GM23338 (cell line): ENCODE measurements at regions not wholly inside any gene's neighbourhood (a gene's known extent, or its start where the extent isn't known, plus 50 kb on each side); places are given as distances from the start of the nearest gene placed in this dataset.

Experiments used
- ATAC-seq: fragments of 200-7000 bp; cut with Tn5 transposase; 3 replicates; pipeline ENCODE4 v1.9.1; 2020
- DNase-seq: peaks from one replicate; pipeline ENCODE4 v3.0.0-alpha.2; 2015; ENCODE audit warnings: low spot score
- H2AFZ ChIP-seq: fragments of 200-600 bp; sonication (generic); 2 replicates; pipeline ENCODE4 v1.8.0; 2016; ENCODE audit warnings: antibody characterized with exemption, mild to moderate bottlenecking, moderate library complexity
- H3F3A ChIP-seq: fragments of 200-600 bp; sonication (generic); replicated peaks from 2 replicates; pipeline ENCODE4 v1.8.0; 2017; ENCODE audit warnings: antibody characterized with exemption, mixed run types, low read depth
- H3K27ac ChIP-seq: fragments of 200-600 bp; sonication (generic); 2 replicates; pipeline ENCODE4 v1.6.1; 2016; ENCODE audit warnings: low read depth
- H3K27me3 ChIP-seq: fragments of 200-600 bp; sonication (generic); 2 replicates; pipeline ENCODE4 v1.8.0; 2016; ENCODE audit warnings: mild to moderate bottlenecking, mixed run types, moderate library complexity; ENCODE audit not compliant: insufficient read depth
- H3K36me3 ChIP-seq: fragments of 200-600 bp; sonication (generic); 2 replicates; pipeline ENCODE4 v1.8.0; 2016; ENCODE audit warnings: mild to moderate bottlenecking; ENCODE audit not compliant: insufficient read depth
- H3K4me1 ChIP-seq: fragments of 200-600 bp; sonication (generic); 2 replicates; pipeline ENCODE4 v1.8.0; 2016; ENCODE audit warnings: mild to moderate bottlenecking, moderate library complexity; ENCODE audit not compliant: insufficient read depth
- H3K4me2 ChIP-seq: fragments of 200-600 bp; sonication (generic); 2 replicates; pipeline ENCODE4 v1.7.1; 2017; ENCODE audit warnings: mixed run types
- H3K4me3 ChIP-seq: fragments of 200-600 bp; sonication (generic); 2 replicates; pipeline ENCODE4 v1.6.1; 2016; ENCODE audit warnings: mixed run types
- H3K79me2 ChIP-seq: fragments of 200-600 bp; sonication (generic); replicated peaks from 2 replicates; pipeline ENCODE4 v1.8.0; 2017; ENCODE audit warnings: mild to moderate bottlenecking; ENCODE audit not compliant: insufficient read depth
- H3K9me2 ChIP-seq: fragments of 200-600 bp; sonication (generic); 2 replicates; pipeline ENCODE4 v1.8.0; 2017; ENCODE audit not compliant: insufficient read depth
- H4K20me1 ChIP-seq: fragments of 200-600 bp; sonication (generic); replicated peaks from 2 replicates; pipeline ENCODE4 v1.8.0; 2017; ENCODE audit warnings: mild to moderate bottlenecking; ENCODE audit not compliant: insufficient read depth
- H3K27ac Mint-ChIP-seq: 2 replicates; pipeline ENCODE4 v1.8.0; 2020; ENCODE audit warnings: inconsistent platforms, mild to moderate bottlenecking, moderate library complexity, mixed read lengths
- H3K27me3 Mint-ChIP-seq: 3 replicates; pipeline ENCODE4 v1.8.0; 2022; ENCODE audit warnings: low read depth, mild to moderate bottlenecking, moderate library complexity, mixed read lengths, inconsistent platforms; ENCODE audit not compliant: insufficient read depth, poor library complexity
- H3K36me3 Mint-ChIP-seq: 3 replicates; pipeline ENCODE4 v1.8.0; 2021; ENCODE audit warnings: low read depth, mild to moderate bottlenecking, inconsistent platforms, moderate library complexity, mixed read lengths
- H3K4me1 Mint-ChIP-seq: 3 replicates; pipeline ENCODE4 v1.8.0; 2020; ENCODE audit warnings: mild to moderate bottlenecking, inconsistent platforms, mixed read lengths
- H3K4me3 Mint-ChIP-seq: 3 replicates; pipeline ENCODE4 v1.8.0; 2021; ENCODE audit warnings: moderate library complexity, mild to moderate bottlenecking, inconsistent platforms, mixed read lengths
- H3K9me3 Mint-ChIP-seq: 3 replicates; pipeline ENCODE4 v1.8.0; 2020; ENCODE audit warnings: moderate library complexity, mild to moderate bottlenecking, inconsistent platforms, mixed read lengths
- CREB1 ChIP-seq: fragments of 250-450 bp; sonication (Bioruptor Pico); IDR thresholded peaks from 2 replicates; pipeline ENCODE4 v1.5.0; 2020; ENCODE audit warnings: low read depth, mild to moderate bottlenecking, moderate library complexity
- EZH2 ChIP-seq: fragments of 200-600 bp; sonication (generic); IDR thresholded peaks from one replicate; pipeline ENCODE4 v1.8.0; 2017; ENCODE audit warnings: antibody characterized with exemption, mild to moderate bottlenecking, low read depth; ENCODE audit not compliant: unreplicated experiment
- EZH2phosphoT487 ChIP-seq: fragments of 200-600 bp; sonication (generic); IDR thresholded peaks from one replicate; pipeline ENCODE4 v1.8.1; 2018; ENCODE audit warnings: antibody characterized with exemption; ENCODE audit not compliant: unreplicated experiment
- JUNB ChIP-seq: IDR thresholded peaks from one replicate; pipeline ENCODE4 v1.6.1; 2016; ENCODE audit warnings: antibody characterized with exemption; ENCODE audit not compliant: unreplicated experiment
- NANOG ChIP-seq: IDR thresholded peaks from 2 replicates; pipeline ENCODE4 v1.6.1; 2016; ENCODE audit warnings: antibody characterized with exemption, borderline replicate concordance
- ZNF114 ChIP-seq: fragments of 250-450 bp; sonication (Bioruptor Pico); IDR thresholded peaks from 2 replicates; pipeline ENCODE4 v1.5.0; 2020; ENCODE audit warnings: mild to moderate bottlenecking, moderate library complexity
- ZNF331 ChIP-seq: fragments of 250-450 bp; sonication (Bioruptor Pico); IDR thresholded peaks from 2 replicates; pipeline ENCODE4 v1.5.0; 2020; ENCODE audit warnings: low read depth, mild to moderate bottlenecking, moderate library complexity
- TF ChIP-seq, protein P1 (sequence below): IDR thresholded peaks from 2 replicates; pipeline ENCODE4 v1.6.1; 2016; ENCODE audit warnings: antibody characterized with exemption
- TF ChIP-seq, protein P2 (sequence below), 2 experiments: fragments of 200-600 bp in 1 of 2; sonication (generic) in 1 of 2; conservative IDR thresholded peaks; 2 replicates each; pipeline versions ENCODE4 v1.5.1 to v1.6.1; 2016 to 2017; ENCODE audit warnings: antibody characterized with exemption in 2 of 2, low read depth in 2 of 2, mild to moderate bottlenecking in 2 of 2, moderate library complexity in 1 of 2
- TF ChIP-seq, protein P3 (sequence below): fragments of 250-450 bp; sonication (Bioruptor Pico); IDR thresholded peaks from 2 replicates; pipeline ENCODE4 v1.5.0; 2020; ENCODE audit warnings: mild to moderate bottlenecking, moderate library complexity

DNA sequence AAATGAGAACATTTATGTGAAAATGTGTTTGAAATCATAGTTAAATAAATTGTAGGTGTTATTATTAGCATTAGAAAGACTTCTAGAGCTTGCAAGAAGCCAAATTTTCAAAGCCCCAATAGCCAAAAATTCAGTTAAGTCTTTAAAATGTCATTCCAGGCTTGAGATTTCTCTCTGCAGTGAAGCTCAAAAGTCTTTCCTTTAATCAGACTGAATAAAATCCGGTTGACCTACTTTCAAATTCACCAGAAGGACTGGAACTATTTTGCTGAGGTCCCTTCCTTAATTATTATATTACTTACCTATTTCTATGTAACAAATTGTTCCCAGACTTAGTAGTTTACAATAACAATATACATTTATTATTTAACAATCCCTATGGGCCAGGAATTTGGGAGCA lies 112.2 kb upstream of the TRPM3 start:
- no peak overlapping the region for H3K4me3 Mint-ChIP-seq

DNA sequence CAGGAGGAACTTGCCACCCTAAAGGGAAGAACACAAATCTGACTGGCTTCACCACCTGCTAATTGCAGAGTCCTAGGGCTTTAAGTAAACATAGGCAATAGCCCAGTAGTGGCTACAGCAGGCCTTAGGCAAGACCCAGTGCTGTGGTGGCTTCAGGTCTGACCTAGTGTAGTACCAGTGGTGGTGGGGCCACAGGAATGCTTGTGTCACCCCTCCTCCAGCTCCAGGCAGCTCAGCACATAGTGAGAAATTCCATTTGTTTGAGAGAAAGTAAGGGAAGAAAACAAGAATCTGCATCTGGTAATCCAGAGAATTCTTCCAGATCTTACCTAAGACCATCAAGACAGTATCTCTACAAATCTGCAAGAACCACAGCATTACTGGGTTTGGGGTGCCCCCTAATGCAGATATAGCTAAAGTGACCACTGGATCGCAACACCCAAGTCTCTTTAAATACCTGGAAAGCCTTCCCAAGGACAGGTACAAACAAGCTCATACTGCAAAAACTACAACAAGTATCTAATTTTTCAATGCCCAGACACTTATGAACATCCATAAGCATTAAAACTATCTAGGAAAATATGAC lies 102.6 kb upstream of the TRPM3 start:
- Mint-ChIP-seq H3K4me3 (no peak overlapping the region), H3K27me3 (no peaks in the 10 kb centered on the region), H3K9me3 (no peaks in the 10 kb centered on the region; the same call in 2 of the 3 replicates), H3K4me1 (peaks cover 12% of the 10 kb centered on the region; the same call in 2 of the 3 replicates), H3K27ac (0 out of 2 replicates have a peak overlapping the region, but pooled peaks have one; percentile 21), H3K36me3 (no peaks in the 10 kb centered on the region)
- DNase-seq: peak; percentile 62
- peak; percentile 86 for ATAC-seq
- Histone ChIP-seq H3K79me2 (no peaks in the 10 kb centered on the region), H3F3A (no peaks in the 10 kb centered on the region), H3K27me3 (no peaks in the 10 kb centered on the region), H3K4me3 (no peak overlapping the region), H2AFZ (no peak overlapping the region), H3K36me3 (no peaks in the 10 kb centered on the region), H3K4me2 (no peak overlapping the region), H3K4me1 (peaks cover 6% of the 10 kb centered on the region; the same call in 1 of the 2 replicates), H3K27ac (no peak overlapping the region), H3K9me2 (no peaks in the 10 kb centered on the region), H4K20me1 (no peaks in the 10 kb centered on the region)
- TF ChIP-seq EZH2 (no peak), CREB1 (CRISPR knock-in tag) (no peak)
- TF ChIP-seq, protein P1, sequence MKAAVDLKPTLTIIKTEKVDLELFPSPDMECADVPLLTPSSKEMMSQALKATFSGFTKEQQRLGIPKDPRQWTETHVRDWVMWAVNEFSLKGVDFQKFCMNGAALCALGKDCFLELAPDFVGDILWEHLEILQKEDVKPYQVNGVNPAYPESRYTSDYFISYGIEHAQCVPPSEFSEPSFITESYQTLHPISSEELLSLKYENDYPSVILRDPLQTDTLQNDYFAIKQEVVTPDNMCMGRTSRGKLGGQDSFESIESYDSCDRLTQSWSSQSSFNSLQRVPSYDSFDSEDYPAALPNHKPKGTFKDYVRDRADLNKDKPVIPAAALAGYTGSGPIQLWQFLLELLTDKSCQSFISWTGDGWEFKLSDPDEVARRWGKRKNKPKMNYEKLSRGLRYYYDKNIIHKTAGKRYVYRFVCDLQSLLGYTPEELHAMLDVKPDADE: no peak
- TF ChIP-seq, protein P2, sequence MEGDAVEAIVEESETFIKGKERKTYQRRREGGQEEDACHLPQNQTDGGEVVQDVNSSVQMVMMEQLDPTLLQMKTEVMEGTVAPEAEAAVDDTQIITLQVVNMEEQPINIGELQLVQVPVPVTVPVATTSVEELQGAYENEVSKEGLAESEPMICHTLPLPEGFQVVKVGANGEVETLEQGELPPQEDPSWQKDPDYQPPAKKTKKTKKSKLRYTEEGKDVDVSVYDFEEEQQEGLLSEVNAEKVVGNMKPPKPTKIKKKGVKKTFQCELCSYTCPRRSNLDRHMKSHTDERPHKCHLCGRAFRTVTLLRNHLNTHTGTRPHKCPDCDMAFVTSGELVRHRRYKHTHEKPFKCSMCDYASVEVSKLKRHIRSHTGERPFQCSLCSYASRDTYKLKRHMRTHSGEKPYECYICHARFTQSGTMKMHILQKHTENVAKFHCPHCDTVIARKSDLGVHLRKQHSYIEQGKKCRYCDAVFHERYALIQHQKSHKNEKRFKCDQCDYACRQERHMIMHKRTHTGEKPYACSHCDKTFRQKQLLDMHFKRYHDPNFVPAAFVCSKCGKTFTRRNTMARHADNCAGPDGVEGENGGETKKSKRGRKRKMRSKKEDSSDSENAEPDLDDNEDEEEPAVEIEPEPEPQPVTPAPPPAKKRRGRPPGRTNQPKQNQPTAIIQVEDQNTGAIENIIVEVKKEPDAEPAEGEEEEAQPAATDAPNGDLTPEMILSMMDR (conservative IDR thresholded peaks at IDR 0.05; ENCODE audit: low read depth in 2 of 2): peak; percentile 56 to 69
- TF ChIP-seq, protein P3, sequence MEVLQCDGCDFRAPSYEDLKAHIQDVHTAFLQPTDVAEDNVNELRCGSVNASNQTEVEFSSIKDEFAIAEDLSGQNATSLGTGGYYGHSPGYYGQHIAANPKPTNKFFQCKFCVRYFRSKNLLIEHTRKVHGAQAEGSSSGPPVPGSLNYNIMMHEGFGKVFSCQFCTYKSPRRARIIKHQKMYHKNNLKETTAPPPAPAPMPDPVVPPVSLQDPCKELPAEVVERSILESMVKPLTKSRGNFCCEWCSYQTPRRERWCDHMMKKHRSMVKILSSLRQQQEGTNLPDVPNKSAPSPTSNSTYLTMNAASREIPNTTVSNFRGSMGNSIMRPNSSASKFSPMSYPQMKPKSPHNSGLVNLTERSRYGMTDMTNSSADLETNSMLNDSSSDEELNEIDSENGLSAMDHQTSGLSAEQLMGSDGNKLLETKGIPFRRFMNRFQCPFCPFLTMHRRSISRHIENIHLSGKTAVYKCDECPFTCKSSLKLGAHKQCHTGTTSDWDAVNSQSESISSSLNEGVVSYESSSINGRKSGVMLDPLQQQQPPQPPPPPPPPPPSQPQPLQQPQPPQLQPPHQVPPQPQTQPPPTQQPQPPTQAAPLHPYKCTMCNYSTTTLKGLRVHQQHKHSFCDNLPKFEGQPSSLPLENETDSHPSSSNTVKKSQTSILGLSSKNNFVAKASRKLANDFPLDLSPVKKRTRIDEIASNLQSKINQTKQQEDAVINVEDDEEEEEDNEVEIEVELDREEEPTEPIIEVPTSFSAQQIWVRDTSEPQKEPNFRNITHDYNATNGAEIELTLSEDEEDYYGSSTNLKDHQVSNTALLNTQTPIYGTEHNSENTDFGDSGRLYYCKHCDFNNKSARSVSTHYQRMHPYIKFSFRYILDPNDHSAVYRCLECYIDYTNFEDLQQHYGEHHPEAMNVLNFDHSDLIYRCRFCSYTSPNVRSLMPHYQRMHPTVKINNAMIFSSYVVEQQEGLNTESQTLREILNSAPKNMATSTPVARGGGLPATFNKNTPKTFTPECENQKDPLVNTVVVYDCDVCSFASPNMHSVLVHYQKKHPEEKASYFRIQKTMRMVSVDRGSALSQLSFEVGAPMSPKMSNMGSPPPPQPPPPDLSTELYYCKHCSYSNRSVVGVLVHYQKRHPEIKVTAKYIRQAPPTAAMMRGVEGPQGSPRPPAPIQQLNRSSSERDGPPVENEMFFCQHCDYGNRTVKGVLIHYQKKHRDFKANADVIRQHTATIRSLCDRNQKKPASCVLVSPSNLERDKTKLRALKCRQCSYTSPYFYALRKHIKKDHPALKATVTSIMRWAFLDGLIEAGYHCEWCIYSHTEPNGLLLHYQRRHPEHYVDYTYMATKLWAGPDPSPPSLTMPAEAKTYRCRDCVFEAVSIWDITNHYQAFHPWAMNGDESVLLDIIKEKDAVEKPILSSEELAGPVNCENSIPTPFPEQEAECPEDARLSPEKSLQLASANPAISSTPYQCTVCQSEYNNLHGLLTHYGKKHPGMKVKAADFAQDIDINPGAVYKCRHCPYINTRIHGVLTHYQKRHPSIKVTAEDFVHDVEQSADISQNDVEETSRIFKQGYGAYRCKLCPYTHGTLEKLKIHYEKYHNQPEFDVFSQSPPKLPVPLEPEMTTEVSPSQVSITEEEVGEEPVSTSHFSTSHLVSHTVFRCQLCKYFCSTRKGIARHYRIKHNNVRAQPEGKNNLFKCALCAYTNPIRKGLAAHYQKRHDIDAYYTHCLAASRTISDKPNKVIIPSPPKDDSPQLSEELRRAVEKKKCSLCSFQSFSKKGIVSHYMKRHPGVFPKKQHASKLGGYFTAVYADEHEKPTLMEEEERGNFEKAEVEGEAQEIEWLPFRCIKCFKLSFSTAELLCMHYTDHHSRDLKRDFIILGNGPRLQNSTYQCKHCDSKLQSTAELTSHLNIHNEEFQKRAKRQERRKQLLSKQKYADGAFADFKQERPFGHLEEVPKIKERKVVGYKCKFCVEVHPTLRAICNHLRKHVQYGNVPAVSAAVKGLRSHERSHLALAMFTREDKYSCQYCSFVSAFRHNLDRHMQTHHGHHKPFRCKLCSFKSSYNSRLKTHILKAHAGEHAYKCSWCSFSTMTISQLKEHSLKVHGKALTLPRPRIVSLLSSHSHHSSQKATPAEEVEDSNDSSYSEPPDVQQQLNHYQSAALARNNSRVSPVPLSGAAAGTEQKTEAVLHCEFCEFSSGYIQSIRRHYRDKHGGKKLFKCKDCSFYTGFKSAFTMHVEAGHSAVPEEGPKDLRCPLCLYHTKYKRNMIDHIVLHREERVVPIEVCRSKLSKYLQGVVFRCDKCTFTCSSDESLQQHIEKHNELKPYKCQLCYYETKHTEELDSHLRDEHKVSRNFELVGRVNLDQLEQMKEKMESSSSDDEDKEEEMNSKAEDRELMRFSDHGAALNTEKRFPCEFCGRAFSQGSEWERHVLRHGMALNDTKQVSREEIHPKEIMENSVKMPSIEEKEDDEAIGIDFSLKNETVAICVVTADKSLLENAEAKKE: 0 out of 2 replicates have a peak, but pooled peaks have one; percentile 49

More for the DNA sequence above, 112.2 kb upstream of the TRPM3 start:
- no peak overlapping the region for H3K4me3 ChIP-seq
- H3K27ac ChIP-seq: no peak overlapping the region
- no peak overlapping the region for H3K4me2 ChIP-seq
- H3K27me3 ChIP-seq: no peaks in the 10 kb centered on the region
- H3F3A ChIP-seq: no peaks in the 10 kb centered on the region
- no peak overlapping the region for H2AFZ ChIP-seq
- no peaks in the 10 kb centered on the region; the same call in 1 of the 2 replicates for H3K9me2 ChIP-seq
- Mint-ChIP-seq H3K36me3 (no peaks in the 10 kb centered on the region), H3K27ac (no peak overlapping the region), H3K9me3 (no peaks in the 10 kb centered on the region), H3K27me3 (no peaks in the 10 kb centered on the region), H3K4me1 (peaks cover 6% of the 10 kb centered on the region)
- TF ChIP-seq EZH2: no peak
- no peak for TF ChIP-seq ZNF331 (CRISPR knock-in tag)
- TF ChIP-seq, protein P2 (conservative IDR thresholded peaks at IDR 0.05; ENCODE audit: low read depth in 2 of 2): no peak
- TF ChIP-seq ZNF114 (CRISPR knock-in tag): no peak
- no peak for TF ChIP-seq JUNB
- no peak for TF ChIP-seq EZH2phosphoT487
- no peak for TF ChIP-seq NANOG
- ATAC-seq: no peak
- no peaks in the 10 kb centered on the region for H3K79me2 ChIP-seq
- H3K4me1 ChIP-seq: peaks cover 5% of the 10 kb centered on the region; the same call in 1 of the 2 replicates
- H4K20me1 ChIP-seq: no peaks in the 10 kb centered on the region
- no peak for DNase-seq
- H3K36me3 ChIP-seq: no peaks in the 10 kb centered on the region
